Inflammatory macrophage treated with lipopolysaccharide for 4 hours (primary cell): ENCODE measurements at regions not wholly inside any gene's neighbourhood (a gene's known extent, or its start where the extent isn't known, plus 50 kb on each side); places are given as distances from the start of the nearest gene placed in this dataset.

Experiments
- DNase-seq: peaks from one replicate; pipeline ENCODE4 v3.0.0-alpha.2; 2020

DNA sequence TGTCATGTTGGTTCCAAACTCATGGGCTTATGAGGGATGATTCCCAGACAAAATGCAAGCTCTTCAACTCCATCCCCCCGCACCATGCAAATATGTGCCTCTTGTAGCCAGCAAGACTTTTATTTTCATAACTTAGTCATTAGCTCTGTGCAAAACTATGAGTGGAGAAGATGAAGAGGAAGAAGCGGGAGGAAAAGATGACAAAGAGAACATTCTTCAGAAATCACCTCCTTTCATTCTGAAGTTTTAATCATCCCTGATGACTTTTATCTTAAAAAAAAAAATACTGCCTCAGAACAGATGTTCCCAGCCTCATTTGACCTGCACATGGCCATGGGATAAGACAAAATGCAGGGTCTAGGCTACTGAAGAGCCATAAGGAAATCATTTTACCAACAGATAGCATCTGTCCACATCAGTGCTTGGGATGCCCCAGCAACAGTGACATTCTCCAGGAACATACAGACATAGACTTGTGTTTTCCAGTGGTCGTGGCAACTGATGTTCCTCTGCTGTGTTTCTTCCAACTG, 145.5 kb downstream of the WNT5A start:
- no peak for DNase-seq

DNA sequence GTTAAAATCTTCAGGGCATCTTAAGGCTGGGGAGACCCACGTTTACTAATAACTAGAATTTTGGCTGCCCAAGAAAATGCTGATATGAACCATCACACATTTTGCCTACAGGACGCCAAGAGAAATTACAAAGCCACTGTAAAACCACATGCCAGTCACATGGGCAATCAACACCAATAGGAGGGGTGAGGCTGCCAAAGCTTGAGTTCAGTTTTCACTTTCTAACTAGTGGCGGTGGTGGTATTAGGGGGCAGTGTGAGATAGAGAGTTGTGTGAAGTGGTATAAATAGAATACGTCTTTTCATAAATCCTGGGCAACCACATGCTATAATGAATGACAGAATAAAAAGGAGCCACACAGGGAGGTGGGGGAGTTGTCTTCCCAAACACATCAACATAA, 147.3 kb downstream of the WNT5A start:
- no peak for DNase-seq

DNA sequence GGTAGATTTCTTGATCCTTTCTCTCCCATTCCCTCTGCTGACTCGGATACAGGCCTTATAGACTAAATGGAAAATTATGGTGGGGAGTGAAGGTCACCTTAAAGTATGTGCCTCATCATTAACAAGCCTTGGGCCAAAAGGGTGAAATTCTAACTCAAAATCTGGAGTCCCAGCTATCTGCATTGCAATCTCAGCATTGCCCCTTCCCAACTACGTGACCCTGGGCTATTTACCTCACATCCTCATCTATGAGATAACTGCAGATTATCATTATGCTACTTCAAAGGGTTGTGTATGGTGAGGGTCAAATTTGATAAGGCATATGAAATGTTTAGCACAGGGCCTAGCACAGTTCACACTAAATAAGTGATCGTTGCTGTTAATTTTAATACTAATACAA, 147.7 kb downstream of the WNT5A start:
- DNase-seq: no peak

DNA sequence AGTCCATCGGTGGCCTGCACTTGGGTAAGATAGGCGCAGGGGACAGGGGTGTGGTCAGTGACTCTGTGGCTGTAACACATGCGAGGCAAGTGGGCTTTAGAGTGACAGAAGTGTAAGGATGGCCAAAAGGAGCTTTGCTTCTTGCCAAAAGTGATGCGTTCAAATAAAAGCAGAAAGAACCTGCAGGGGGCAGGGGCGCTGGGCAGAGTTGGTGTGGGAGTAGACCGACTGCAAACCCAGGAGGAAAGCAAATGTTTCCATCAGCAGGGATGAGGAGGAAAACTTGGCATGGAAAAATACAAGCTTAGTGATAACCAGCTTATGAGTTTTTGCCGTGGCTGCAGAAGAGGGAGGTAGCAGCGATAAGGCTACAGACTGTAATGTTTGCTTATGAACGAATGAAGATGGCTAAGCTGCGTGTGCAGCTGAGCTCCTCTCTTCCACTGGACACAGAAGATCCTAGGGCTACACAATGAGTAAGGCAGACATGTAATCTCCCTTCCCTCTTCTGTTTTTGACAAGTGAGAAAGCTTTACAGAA, 149.4 kb downstream of the WNT5A start:
- no peak for DNase-seq

DNA sequence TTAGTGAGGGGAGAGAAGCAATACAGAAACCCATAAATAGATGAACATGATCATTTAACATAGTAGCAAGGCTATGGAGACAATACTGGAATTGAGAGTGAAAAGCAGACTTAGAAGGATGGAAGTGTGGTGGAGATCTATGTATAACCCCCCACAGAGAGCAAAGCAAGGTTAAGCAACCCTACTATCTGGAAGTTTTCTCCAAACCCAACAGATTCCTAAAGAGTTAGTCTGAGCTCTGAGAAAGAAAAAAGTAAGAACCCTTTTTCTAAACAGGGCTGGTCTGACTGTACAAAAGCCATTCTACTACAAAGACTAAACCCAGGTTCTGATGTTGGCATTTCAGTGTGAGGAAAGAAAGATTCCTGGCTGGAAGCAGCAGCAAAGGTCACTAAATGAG, 153.2 kb downstream of the WNT5A start:
- no peak for DNase-seq

DNA sequence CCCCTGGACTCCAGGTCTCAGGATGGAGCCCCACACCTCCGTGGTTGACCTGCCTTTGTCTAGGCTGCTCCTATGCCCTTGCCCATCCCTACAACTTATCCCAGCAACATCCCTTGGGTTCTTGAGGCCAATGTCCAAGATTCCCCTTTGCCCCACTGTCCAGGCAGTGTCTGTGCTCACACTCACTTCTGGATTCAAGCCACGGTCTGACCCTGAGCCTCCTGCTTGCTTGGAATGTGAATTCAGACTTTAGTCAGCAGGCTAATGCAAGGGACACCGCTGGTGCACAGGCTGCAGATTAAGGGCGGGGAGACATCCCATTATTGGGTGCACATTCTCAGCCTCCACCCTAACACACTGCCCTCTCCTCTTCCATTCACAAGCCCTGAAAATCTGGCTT, 154.1 kb downstream of the WNT5A start:
- no peak for DNase-seq

DNA sequence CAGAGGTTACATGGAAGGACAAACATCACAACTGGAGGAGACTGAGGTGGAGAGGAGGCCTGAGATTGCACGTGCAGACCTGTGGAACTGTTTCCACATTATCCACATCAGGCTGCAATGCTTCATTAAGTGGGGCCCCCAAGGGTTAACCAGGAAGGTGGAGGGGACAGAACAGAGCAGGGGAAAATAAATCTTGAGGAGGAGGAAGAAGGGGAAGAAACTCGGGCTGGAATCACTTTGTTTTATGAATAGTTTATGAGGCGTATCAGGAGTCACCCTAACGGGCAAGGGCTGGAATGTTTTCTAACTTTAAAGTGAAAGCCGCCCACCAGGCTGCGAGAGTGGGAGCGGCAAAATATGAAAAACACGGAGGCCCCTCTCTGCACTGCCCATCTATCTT, 154.9 kb downstream of the WNT5A start:
- no peak for DNase-seq

DNA sequence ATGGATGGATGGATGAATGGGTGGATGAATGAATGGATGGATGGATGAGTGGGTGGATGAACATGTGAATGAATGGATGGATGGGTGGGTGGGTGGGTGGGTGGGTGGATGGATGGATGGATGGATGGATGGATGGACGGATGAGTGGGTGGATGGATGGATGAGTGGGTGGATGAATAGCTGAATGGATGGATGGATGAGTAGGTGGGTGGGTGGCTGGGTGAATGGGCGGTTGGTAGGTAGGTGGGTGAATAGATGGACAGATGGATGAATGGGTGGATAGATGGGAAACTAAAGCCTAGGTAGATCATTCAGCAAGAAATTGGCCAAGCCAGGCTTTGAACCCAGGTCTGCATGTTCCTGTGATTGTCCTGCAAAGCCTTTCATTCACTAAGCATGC, 155.6 kb downstream of the WNT5A start:
- DNase-seq: no peak

DNA sequence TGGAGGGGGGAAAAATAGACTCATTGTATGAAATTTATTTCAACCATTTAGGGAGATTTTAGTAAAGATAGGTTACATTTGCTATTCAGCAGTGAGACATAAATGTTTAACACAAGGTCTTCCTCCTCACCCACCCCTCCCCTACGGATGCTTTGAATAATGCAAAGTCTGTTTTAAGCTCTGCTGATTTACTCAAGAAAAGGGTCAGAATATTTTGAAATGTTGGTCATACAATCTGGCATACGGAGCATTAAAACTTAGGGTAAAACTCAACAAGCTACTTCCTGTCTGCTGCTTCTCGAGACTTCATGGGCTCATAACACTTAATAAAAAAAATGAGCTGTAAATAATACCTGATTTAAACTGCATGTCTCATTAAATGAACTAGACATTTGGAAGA, 156.3 kb downstream of the WNT5A start:
- DNase-seq: no peak

DNA sequence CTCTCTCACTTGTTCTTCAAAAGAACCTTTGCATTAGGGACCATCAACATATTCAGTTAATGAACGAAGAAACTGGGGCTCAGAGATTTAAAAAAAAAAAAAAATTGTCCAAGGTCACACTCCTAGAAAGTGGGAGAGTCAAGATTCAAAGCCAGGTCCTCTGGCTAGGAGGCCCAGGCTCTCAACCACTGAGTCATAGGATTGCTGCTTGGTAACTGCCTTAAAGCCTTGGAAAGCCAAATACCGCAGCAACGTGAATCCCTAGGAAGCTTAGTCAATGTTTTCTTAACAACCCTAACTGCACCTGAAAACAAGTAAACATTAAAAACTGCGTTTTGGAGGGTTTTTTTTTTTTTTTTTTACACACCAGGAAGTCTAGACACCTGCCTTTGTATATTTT, 156.8 kb downstream of the WNT5A start:
- no peak for DNase-seq

DNA sequence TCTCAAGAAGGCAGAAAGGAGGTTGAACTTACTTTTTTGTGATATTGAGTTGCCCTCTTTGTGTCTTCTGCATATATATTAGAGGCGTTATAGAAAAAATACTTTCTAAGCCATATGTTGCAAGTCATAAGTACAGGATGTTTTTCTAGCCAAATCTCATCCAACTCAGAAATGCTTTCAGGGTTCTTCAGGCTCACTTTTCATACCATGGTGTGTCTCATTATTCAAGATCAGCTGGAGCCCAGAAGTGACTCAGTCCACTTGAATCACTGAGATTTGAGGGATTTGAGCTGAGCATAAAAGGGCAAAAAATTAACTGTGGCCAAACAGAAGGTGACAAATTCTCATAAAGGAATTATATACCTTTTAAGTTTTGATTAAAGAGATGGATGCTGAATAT, 157.3 kb downstream of the WNT5A start:
- DNase-seq: no peak

DNA sequence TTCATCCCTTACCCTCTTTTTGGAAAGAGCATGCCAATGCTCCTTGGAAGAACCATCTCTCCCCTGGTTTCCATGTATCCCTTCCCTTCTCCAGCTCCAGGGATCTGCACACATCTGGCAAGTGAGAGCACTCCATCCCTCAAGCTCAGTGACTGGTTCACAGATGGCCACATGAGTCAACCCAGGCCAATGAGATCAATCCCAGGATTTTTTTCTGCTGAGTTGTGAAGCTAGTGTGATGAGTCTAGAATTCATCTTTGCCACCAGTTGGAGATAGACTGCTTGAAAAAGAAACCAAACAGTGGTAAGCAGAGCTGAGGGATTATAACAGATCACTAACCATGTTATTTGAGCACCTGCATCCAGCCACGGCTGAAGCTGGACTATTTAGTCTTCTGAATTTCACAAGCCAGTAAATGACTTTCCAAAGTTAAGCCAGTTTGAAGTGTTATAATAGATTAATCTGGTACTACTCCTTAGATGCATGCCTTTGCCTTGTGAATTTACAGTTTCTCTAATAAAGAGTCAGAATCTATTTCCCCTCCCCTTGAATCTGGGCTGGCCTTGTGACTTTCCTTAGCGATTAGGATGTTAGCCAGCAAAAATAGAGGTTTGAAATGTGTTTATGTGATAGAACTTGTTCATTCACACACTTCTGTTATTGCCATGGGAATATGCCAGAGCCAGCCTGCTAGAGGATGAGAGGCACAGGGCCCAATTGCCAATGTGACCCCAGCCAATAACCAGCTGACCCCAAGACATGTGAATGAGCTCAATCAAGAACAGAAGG, 159.8 kb downstream of the WNT5A start:
- no peak for DNase-seq

DNA sequence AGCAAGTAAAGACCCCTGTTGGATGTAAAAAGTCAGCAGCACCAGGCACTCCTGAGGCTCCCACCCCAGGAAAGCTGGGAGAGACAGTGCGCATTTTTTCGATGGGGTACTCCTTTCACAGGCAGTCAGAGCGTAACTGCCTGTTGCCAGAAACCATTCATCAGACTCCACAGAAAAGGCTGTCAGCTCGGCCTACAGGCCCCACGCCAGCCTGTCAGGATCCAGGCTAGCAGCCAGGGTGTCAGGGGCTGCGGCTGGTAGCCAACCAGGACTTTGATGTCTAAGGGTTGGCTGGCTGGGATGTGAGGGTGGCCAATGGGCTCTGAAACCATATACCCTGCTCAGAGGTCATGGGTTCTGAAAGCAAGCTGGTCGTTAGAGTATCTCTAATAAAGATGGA, 164.5 kb downstream of the WNT5A start:
- no peak for DNase-seq

DNA sequence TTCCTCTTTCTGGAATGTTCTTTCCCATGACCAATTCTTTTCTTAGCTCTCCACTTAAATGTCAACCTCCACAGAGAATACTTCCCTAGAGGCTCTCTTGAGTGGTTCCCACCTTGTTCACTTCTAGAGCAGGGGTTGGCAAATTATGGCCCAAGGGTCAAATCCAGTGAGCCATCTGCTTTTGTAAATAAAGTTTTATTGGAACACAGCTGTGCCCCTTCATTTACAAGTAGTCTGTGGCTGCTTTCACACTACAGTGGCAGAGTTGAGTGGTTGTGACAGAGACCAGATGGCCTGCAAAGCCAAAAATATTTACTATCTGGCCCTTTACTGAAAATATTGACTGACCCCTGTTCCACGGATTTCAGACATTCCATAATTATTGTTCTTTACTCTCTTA, 166.2 kb downstream of the WNT5A start:
- DNase-seq: no peak

DNA sequence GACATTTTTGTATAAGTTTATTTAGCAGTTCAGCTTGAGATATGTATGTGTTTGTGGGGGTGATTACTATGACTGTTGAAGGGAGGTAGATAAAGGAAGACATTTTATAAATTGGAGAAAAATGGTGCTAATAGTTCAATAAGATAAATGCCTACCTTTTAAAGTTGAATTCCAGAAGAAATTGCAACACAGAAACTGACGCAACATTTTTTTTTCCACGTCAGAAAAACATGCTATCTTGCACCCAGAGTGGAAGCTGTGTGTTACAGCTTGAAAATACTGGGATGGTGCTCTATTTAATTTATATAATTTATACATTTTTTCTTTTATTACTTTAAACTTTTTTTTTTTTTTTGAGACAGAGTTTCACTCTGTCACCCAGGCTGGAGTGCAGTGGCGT, 171.7 kb downstream of the WNT5A start:
- no peak for DNase-seq

DNA sequence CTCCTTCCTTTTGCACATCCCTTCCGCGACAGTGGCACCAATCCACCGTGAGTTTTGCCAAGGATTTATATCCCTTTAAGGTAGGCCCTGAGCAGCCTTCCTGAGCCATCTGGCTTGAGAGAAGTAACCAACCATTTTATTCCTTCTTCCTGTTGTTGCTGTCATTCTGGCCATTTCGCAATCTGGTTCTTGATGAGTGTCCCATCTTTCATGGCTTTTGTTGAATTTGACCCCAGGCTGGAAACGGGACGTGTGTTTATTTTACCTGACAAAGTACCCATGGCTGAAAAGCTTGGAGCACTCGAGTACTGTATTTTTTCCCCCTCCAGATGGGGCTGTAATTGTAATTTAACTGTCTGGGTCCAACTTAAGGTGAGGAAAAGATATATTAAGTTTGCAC, 173.4 kb downstream of the WNT5A start:
- DNase-seq: no peak

DNA sequence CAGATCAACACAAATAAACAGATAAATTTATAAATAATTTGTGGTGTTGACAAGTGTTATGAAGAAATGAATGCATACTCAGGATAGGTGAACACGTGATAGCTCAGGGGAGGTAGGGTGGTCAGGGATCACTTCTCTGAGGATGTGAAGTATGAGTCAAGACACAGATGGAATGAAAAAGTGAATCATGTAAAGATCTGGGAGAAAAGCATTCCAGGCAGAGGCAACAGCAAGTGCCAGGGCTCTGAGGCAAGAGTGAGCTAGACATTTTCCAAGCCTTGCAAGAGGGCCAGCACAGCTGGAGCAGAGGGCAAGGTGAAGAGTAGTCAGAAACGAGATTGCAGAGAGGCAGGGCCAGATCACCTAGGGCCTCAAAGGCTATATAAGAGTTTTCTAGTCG, 177.8 kb downstream of the WNT5A start:
- DNase-seq: no peak

DNA sequence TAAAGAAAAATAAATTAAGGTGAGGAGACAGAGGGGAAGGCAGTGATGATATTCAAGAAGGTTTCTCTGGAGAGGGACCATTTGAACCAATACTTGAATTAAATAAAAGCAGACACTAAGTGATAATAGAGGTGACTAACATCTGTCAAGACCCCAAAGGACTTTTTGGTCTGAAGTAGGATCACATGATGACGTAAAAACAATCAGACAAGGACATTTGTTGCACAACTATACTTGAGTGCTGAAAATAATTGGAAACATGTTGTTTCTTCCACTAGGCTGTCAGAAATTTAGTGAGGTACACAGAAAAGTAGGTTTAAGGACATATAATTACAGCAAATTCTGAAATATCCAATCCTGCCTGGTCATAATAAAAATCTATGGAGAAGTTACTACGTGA, 179.5 kb downstream of the WNT5A start:
- no peak for DNase-seq

DNA sequence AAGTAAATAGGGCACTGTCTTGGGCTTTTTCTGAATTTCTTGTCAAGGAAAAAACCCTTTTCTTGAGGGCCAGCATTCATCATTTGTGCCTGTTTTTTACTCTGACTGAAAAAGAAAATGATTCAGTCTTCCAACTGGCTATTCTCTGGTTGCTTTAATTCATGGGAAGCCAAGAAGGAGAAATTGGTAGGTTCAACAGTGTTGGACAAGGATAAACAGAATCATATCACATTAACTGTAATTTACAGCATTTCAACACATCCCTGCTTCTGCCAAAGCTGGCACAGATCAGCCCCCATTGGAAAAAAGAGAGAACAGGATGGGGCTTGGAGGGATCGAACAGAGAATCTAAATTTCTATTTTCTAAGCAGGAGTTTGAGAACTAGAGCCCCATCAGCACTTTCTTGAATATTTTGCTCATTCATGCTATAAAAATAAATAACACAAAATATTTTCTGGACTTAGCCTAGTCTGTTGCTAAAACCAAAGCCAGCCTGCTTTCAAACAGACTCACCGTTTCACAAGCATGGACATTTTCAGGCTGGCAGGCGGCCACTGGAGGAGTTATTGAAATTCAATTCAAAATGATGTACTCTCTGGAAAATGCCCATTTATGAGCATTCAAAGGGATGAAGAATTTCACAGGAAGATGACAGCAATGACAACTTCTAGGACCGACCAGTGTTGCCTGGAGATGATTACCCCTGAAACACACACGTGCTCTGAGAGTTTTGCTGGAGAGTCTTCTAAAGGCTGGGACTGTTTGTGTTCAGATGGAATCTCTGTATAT, 181.2 kb downstream of the WNT5A start:
- DNase-seq: no peak

DNA sequence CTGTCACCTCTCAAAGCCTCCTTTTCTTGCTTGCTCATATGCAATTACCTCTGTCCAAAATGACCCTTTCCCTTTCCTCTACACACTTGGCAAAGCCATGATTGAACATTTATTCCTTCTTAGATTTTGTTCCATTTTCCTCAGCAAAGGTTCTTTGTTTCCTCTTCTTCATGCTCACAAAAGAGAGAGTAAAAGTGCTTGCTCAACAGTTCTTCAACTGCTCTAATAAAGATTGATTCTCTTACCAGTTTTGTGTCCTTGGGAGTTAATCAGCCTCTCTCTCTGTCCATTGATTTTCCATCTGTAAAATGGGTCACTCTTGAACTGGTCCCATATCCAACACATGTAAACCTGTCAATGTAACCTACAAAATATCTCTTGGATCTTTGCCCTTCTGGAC, 186.4 kb downstream of the WNT5A start:
- no peak for DNase-seq

DNA sequence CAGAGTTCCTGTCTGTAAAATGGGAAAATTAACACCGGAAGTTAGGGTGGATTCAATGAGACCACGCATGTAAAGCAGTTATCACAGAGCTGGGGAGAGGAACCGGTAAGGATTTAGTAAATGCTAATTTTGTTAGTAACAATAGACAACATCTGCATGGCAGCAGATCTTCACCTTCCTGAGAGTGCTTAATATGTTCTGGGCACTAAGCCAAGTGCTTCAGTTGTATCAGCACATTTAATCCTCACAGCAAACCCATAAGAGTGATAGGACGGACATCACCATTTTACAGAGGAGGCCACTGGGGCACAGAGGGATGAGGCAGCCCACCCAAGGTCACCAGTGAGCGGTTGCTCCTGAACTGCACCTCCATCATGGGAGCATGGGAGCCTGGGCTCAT, 189.4 kb downstream of the WNT5A start:
- DNase-seq: no peak

DNA sequence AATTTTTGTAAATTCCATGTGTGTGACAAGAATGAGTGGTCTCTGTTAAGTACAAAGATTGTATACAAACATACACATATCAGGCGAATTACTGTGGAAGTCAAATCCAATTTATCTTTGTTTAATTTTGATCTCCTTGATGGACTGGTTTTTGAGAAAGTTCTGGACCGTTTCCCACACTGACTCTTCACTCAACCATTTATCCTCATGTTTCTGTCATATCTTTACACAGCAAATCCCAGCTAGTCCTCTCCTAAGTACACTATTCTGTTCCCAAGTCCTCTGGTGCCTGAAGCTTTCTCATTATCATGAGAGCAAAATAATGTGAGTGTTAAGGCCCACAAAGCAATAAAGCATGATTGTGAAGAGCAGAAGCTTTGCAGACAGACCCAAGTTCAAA, 189.9 kb downstream of the WNT5A start:
- no peak for DNase-seq

DNA sequence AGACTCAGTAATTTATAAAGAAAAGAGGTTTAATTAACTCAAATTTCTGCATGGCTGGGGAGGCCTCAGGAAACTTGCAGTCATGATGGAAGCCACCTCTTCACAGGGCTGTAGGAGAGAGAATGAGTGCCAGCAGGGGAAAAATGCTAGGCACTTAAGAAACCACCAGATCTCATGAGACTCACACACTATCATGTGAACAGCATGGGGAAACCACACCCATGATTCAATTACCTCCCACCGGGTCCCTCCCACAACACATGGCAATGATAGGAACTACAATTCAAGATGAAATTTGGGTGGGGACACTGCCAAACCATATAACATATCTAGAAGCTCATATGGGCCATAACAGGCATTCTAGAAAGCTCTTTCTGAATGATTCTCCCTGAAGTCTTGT, 190.3 kb downstream of the WNT5A start:
- no peak for DNase-seq

DNA sequence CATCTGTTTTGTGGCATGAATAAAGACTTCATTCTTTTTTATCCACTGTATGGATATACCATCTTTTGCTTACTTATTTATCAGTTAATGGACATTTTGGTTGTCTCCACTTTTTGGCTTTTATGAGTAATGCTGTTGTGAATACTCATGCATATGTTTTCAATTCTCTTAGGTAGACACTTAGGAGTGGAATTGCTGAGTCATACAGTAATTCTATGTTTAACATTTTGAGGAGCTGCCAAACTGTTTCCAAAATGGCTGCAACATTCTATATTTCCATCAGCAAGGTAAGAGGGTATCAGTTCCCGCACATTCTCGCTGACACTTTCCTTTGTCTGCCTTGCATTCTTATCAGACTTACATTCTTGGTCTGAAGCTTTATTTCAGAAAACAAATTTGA, 191.1 kb downstream of the WNT5A start:
- no peak for DNase-seq
